ENCODE measurements at regions not wholly inside any gene's neighbourhood (a gene's known extent, or its start where the extent isn't known, plus 50 kb on each side); places are given as distances from the start of the nearest gene placed in this dataset.

GRCh38 chr13:70366720-70367119 lies 258.5 kb upstream of the KLHL1 start:
- Histone ChIP-seq H3K27me3 (ENCODE audit: control insufficient read depth, insufficient read depth, low read length) (no peaks in the 10 kb centered on the region), H3K36me3 (ENCODE audit: control insufficient read depth, insufficient read depth, low read length) (no peaks in the 10 kb centered on the region), H3K4me3 (ENCODE audit: low read depth, low read length) (no peak overlapping the region)
- no peak for TF ChIP-seq CTCF (IDR thresholded peaks at IDR 0.05; ENCODE audit: insufficient read depth, low read length, poor library complexity, severe bottlenecking)
- DNase-seq (ENCODE audit: low read depth) = no peak

GRCh38 chr13:70363991-70364390 lies 255.7 kb upstream of the KLHL1 start:
- TF ChIP-seq CTCF (IDR thresholded peaks at IDR 0.05; ENCODE audit: insufficient read depth, low read length, poor library complexity, severe bottlenecking) = no peak
- Histone ChIP-seq H3K4me3 (ENCODE audit: low read depth, low read length) (no peak overlapping the region), H3K27me3 (ENCODE audit: control insufficient read depth, insufficient read depth, low read length) (no peaks in the 10 kb centered on the region), H3K36me3 (ENCODE audit: control insufficient read depth, insufficient read depth, low read length) (no peaks in the 10 kb centered on the region)
- DNase-seq (ENCODE audit: low read depth) = no peak

- H3K36me3 ChIP-seq (ENCODE audit: control insufficient read depth, insufficient read depth, low read length) = no peaks in the 10 kb centered on the region
- H3K27me3 ChIP-seq (ENCODE audit: control insufficient read depth, insufficient read depth, low read length) = no peaks in the 10 kb centered on the region
- DNase-seq (ENCODE audit: low read depth) = no peak
- no peak overlapping the region for H3K4me3 ChIP-seq (ENCODE audit: low read depth, low read length)
- no peak for TF ChIP-seq CTCF (IDR thresholded peaks at IDR 0.05; ENCODE audit: insufficient read depth, low read length, poor library complexity, severe bottlenecking)
These were observed 254.7 kb upstream of the KLHL1 start for GRCh38 chr13:70362820-70363570.

- no peak for TF ChIP-seq CTCF (IDR thresholded peaks at IDR 0.05; ENCODE audit: insufficient read depth, low read length, poor library complexity, severe bottlenecking)
- H3K4me3 ChIP-seq (ENCODE audit: low read depth, low read length) = no peak overlapping the region
- no peak for DNase-seq (ENCODE audit: low read depth)
- H3K27me3 ChIP-seq (ENCODE audit: control insufficient read depth, insufficient read depth, low read length) = no peaks in the 10 kb centered on the region
- H3K36me3 ChIP-seq (ENCODE audit: control insufficient read depth, insufficient read depth, low read length) = no peaks in the 10 kb centered on the region
These were observed 248.8 kb upstream of the KLHL1 start for GRCh38 chr13:70357031-70357430.

- no peak for DNase-seq (ENCODE audit: low read depth)
- no peaks in the 10 kb centered on the region for H3K36me3 ChIP-seq (ENCODE audit: control insufficient read depth, insufficient read depth, low read length)
- H3K27me3 ChIP-seq (ENCODE audit: control insufficient read depth, insufficient read depth, low read length) = no peaks in the 10 kb centered on the region
- no peak for TF ChIP-seq CTCF (IDR thresholded peaks at IDR 0.05; ENCODE audit: insufficient read depth, low read length, poor library complexity, severe bottlenecking)
- H3K4me3 ChIP-seq (ENCODE audit: low read depth, low read length) = no peak overlapping the region
These were observed 244.8 kb upstream of the KLHL1 start for GRCh38 chr13:70353096-70353495.

Measured in kidney epithelial cell (primary cell).